Neural cell (in vitro differentiated cells): ENCODE measurements at regions not wholly inside any gene's neighbourhood (a gene's known extent, or its start where the extent isn't known, plus 50 kb on each side); places are given as distances from the start of the nearest gene placed in this dataset.

Experiments used
- EZH2 ChIP-seq: fragments of 200-600, 300-800 bp; shearing (Covaris generic), sonication (generic); IDR thresholded peaks from 2 replicates; pipeline ENCODE4 v1.6.1; 2014; ENCODE audit warnings: antibody characterized with exemption, low read length, borderline replicate concordance, mild to moderate bottlenecking; ENCODE audit not compliant: insufficient read depth, poor library complexity, severe bottlenecking
- TF ChIP-seq, protein P1 (sequence below): fragments of 450-650 bp; IDR thresholded peaks from 2 replicates; pipeline ENCODE4 v1.5.1; 2014; ENCODE audit warnings: antibody characterized with exemption, mild to moderate bottlenecking, moderate library complexity; ENCODE audit not compliant: poor library complexity, severe bottlenecking

DNA sequence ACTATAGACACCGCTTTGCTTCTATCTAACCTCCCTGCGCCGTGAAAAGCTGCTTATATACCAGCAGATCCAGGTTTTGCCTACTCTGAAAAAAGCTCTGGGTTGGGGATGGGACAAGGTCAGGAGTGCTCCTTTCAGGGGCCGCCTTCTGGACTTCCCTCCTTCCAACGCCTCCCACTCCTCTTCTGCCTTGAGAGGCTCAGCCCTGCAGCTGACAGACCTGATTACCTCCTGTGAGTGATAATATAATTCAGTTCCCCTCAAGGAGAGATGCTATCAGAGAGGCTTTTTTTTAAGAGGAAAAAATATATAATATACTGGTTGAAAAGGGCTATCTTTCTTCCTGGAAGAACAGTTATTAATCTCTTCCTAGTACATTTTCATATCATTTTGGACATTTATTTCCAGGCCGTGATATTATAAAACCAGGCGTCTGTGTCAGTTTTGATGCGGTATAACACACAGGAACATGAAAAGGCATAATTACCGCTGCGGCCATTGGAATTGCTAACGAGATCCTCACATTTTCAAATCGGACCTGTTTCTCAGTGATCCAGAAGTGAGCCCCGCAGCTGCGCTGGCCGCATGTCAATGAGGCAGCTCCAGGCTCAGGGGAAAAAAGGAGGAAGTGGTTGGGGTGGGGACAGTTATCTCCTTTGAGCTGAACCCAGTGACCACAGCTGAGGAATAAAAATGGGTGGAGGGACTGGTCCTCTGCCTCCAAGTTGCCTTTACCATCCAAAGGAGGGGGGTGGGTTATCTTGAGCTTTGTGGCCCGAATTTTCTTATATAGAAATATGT lies 457.1 kb downstream of the TYW1 start:
- TF ChIP-seq, protein P1, sequence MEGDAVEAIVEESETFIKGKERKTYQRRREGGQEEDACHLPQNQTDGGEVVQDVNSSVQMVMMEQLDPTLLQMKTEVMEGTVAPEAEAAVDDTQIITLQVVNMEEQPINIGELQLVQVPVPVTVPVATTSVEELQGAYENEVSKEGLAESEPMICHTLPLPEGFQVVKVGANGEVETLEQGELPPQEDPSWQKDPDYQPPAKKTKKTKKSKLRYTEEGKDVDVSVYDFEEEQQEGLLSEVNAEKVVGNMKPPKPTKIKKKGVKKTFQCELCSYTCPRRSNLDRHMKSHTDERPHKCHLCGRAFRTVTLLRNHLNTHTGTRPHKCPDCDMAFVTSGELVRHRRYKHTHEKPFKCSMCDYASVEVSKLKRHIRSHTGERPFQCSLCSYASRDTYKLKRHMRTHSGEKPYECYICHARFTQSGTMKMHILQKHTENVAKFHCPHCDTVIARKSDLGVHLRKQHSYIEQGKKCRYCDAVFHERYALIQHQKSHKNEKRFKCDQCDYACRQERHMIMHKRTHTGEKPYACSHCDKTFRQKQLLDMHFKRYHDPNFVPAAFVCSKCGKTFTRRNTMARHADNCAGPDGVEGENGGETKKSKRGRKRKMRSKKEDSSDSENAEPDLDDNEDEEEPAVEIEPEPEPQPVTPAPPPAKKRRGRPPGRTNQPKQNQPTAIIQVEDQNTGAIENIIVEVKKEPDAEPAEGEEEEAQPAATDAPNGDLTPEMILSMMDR = no peak
- TF ChIP-seq EZH2 = no peak
